Endothelial cell of umbilical vein (primary cell): ENCODE measurements at regions not wholly inside any gene's neighbourhood (a gene's known extent, or its start where the extent isn't known, plus 50 kb on each side); places are given as distances from the start of the nearest gene placed in this dataset.

ENCODE experiments used
- EZH2 ChIP-seq: IDR thresholded peaks from 2 replicates; pipeline ENCODE4 v1.6.1; 2012; ENCODE audit warnings: borderline replicate concordance, low read depth, mild to moderate bottlenecking, moderate library complexity, low read length, inconsistent platforms; ENCODE audit not compliant: severe bottlenecking
- FOS ChIP-seq: IDR thresholded peaks from 2 replicates; pipeline ENCODE4 v1.6.1; 2011; ENCODE audit warnings: mild to moderate bottlenecking, low read length, moderate library complexity, borderline replicate concordance; ENCODE audit not compliant: insufficient read depth
- GATA2 ChIP-seq: IDR thresholded peaks from 2 replicates; pipeline ENCODE4 v1.7.0; 2011; ENCODE audit warnings: low read depth, mild to moderate bottlenecking, moderate library complexity, mixed read lengths, low read length; ENCODE audit not compliant: insufficient read length, insufficient read depth
- JUN ChIP-seq: IDR thresholded peaks from 2 replicates; pipeline ENCODE4 v1.6.1; 2011; ENCODE audit warnings: borderline replicate concordance, low read depth; ENCODE audit not compliant: insufficient read length, insufficient read depth
- MYC ChIP-seq: IDR thresholded peaks from one replicate; pipeline ENCODE4 v1.6.1; 2011; ENCODE audit warnings: mild to moderate bottlenecking, low read depth, low read length
- POLR2A ChIP-seq: IDR thresholded peaks from 2 replicates; pipeline ENCODE4 v1.6.1; 2012; ENCODE audit warnings: low read depth, mild to moderate bottlenecking, control low read depth, low read length
- POLR2AphosphoS5 ChIP-seq: IDR thresholded peaks from 2 replicates; pipeline ENCODE4 v1.6.1; 2012; ENCODE audit warnings: low read depth, mild to moderate bottlenecking, control low read depth, low read length, moderate library complexity; ENCODE audit not compliant: insufficient read depth
- TF ChIP-seq, protein P1 (sequence below), 2 donors: IDR thresholded peaks; 1 replicate in 1 of 2; 2 replicates in 1 of 2; pipeline ENCODE4 v1.5.1; 2011; ENCODE audit warnings: low read length in 2 of 2, mild to moderate bottlenecking in 2 of 2, moderate library complexity in 2 of 2, control low read depth in 1 of 2, inconsistent platforms in 1 of 2, low read depth in 1 of 2; ENCODE audit not compliant: insufficient read depth in 1 of 2; ENCODE audit errors: extremely low read depth in 1 of 2
- TF ChIP-seq, protein P2 (sequence below): IDR thresholded peaks from 2 replicates; pipeline ENCODE4 v1.6.1; 2011; ENCODE audit not compliant: insufficient read depth, insufficient read length

DNA sequence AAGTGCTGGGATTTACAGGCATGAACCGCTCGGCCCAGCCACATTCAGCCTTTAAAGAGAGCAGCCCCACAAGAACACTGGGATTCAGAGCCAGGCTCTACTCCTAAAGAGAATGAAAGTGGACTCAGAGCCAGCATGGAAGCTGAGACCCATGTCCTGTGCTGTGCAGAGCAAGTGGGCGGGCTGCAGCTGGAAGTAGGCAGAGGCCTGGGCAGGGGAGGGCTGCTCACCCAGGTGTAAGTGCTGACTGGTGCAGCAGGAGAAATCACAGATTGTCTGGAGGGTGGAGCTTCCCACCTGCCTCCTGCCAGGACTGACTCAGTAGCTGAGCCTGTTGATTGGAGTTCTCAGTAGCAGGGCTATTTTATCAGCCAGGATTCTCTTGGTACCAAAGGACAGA, 178.7 kb downstream of the KATNIP start:
- TF ChIP-seq, protein P1, sequence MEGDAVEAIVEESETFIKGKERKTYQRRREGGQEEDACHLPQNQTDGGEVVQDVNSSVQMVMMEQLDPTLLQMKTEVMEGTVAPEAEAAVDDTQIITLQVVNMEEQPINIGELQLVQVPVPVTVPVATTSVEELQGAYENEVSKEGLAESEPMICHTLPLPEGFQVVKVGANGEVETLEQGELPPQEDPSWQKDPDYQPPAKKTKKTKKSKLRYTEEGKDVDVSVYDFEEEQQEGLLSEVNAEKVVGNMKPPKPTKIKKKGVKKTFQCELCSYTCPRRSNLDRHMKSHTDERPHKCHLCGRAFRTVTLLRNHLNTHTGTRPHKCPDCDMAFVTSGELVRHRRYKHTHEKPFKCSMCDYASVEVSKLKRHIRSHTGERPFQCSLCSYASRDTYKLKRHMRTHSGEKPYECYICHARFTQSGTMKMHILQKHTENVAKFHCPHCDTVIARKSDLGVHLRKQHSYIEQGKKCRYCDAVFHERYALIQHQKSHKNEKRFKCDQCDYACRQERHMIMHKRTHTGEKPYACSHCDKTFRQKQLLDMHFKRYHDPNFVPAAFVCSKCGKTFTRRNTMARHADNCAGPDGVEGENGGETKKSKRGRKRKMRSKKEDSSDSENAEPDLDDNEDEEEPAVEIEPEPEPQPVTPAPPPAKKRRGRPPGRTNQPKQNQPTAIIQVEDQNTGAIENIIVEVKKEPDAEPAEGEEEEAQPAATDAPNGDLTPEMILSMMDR (IDR thresholded peaks at IDR 0.05; ENCODE audit: extremely low read depth in 1 of 2, insufficient read depth in 1 of 2, low read depth in 1 of 2, low read length in 2 of 2) = no peak
- TF ChIP-seq POLR2AphosphoS5 (no peak), POLR2A (no peak), EZH2 (no peak), GATA2 (no peak), FOS (no peak), MYC (no peak), JUN (no peak)
- TF ChIP-seq, protein P2, sequence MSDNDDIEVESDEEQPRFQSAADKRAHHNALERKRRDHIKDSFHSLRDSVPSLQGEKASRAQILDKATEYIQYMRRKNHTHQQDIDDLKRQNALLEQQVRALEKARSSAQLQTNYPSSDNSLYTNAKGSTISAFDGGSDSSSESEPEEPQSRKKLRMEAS = no peak
